ENCODE measurements at regions not wholly inside any gene's neighbourhood (a gene's known extent, or its start where the extent isn't known, plus 50 kb on each side); places are given as distances from the start of the nearest gene placed in this dataset.
"Not testable (repeated sequence)": the region's sequence is repeated elsewhere in the genome, so short reads cannot be mapped to it uniquely, and the experiment has no call there.

- not testable (repeated sequence) for DNase-seq
These were observed 264.0 kb downstream of the SMARCA2 start for GRCh38 chr9:2279138-2279537.

- DNase-seq: peak; percentile 39
These were observed 266.1 kb downstream of the SMARCA2 start for GRCh38 chr9:2281031-2281802.

GRCh38 chr9:2281803-2282185, 266.6 kb downstream of the SMARCA2 start:
- DNase-seq: peak; percentile 35

- DNase-seq: no peak
These were observed 269.6 kb downstream of the SMARCA2 start for GRCh38 chr9:2284770-2285169.

GRCh38 chr9:2285416-2286332, 270.5 kb downstream of the SMARCA2 start:
- DNase-seq: no peak

- DNase-seq: no peak
These were observed 271.2 kb downstream of the SMARCA2 start for GRCh38 chr9:2286333-2286705.

GRCh38 chr9:2286825-2287455, 271.8 kb downstream of the SMARCA2 start:
- no peak for DNase-seq

- DNase-seq: no peak
These were observed 273.2 kb downstream of the SMARCA2 start for GRCh38 chr9:2288309-2288708.

- no peak for DNase-seq
These were observed 274.1 kb downstream of the SMARCA2 start for GRCh38 chr9:2289263-2289662.

- no peak for DNase-seq
These were observed 275.2 kb downstream of the SMARCA2 start for GRCh38 chr9:2290382-2290781.

- DNase-seq: no peak
These were observed 277.0 kb downstream of the SMARCA2 start for GRCh38 chr9:2291980-2292704.

GRCh38 chr9:2292733-2293132, 277.6 kb downstream of the SMARCA2 start:
- no peak for DNase-seq

- peak; percentile 7 for DNase-seq
These were observed 282.6 kb downstream of the SMARCA2 start for GRCh38 chr9:2297771-2298170.

GRCh38 chr9:2298217-2298616, 283.1 kb downstream of the SMARCA2 start:
- no peak for DNase-seq

- DNase-seq: no peak
These were observed 284.2 kb downstream of the SMARCA2 start for GRCh38 chr9:2299156-2299842.

GRCh38 chr9:2299843-2300205, 284.7 kb downstream of the SMARCA2 start:
- DNase-seq: no peak

GRCh38 chr9:2300325-2300724, 285.2 kb downstream of the SMARCA2 start:
- no peak for DNase-seq

GRCh38 chr9:2302606-2303005, 287.5 kb downstream of the SMARCA2 start:
- peak; percentile 5 for DNase-seq

- peak; percentile 3 for DNase-seq
These were observed 287.9 kb downstream of the SMARCA2 start for GRCh38 chr9:2303056-2303455.

- DNase-seq: peak; percentile 78
These were observed 292.3 kb downstream of the SMARCA2 start for GRCh38 chr9:2307480-2307879.

GRCh38 chr9:2311920-2312319, 296.8 kb downstream of the SMARCA2 start:
- no peak for DNase-seq

- no peak for DNase-seq
These were observed 298.4 kb downstream of the SMARCA2 start for GRCh38 chr9:2313512-2313911.
